AG04449 (cell line): ENCODE measurements at regions not wholly inside any gene's neighbourhood (a gene's known extent, or its start where the extent isn't known, plus 50 kb on each side); places are given as distances from the start of the nearest gene placed in this dataset.

Experiments
- CTCF ChIA-PET: fragments of 350-600 bp; formaldehyde crosslinking; extraction: SDS; loops from one replicate; lab custom pipeline; 2021; ENCODE audit warnings: antibody characterized with exemption; lab: Yijun Ruan, JAX
- POLR2A ChIA-PET: fragments of 400-600, 350-600 bp; formaldehyde crosslinking; extraction: SDS; loops from one replicate; lab custom pipeline; 2020; ENCODE audit warnings: antibody characterized with exemption, inconsistent platforms; lab: Yijun Ruan, JAX
- DNase-seq: peaks from one replicate; pipeline ENCODE4 v3.0.0-alpha.2; 2010; ENCODE audit warnings: low read depth, low spot score
- H3K4me3 ChIP-seq: 2 replicates; pipeline ENCODE4 v1.5.1; 2011; ENCODE audit warnings: low read depth, mild to moderate bottlenecking, control low read depth, low read length
- CTCF ChIP-seq: IDR thresholded peaks from one replicate; pipeline ENCODE4 v1.5.1; 2011; ENCODE audit warnings: mild to moderate bottlenecking, moderate library complexity, low read length, control low read depth, inconsistent platforms; ENCODE audit not compliant: insufficient read depth; ENCODE audit errors: missing control alignments

- CTCF ChIA-PET, result no interaction called here
- DNase-seq, result no peak
- TF ChIP-seq CTCF, result no peak
- POLR2A ChIA-PET, result no interaction called here
- H3K4me3 ChIP-seq, result no peak overlapping the region
Measured at GRCh38 chr20:40893610-40894236, 134.9 kb upstream of the TOP1 start.

DNA sequence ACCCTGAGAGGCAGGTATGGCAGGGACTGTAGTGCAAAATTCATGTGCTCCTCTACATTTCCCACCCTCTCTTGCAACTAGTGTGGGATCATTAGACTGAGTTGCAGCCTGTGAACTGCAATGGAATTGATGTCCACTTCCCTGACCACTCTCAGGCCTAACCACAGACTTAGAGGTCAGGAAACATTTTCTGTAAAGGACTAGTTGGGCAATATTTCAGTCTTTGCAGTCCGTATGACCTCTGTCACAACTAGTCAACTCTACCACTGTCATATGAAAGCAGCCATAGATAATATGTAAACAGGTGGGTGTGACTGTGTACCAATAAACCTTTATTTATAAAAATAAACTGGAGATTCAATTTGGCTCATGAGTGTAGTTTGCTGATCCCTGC, 134.4 kb upstream of the TOP1 start:
- ChIA-PET CTCF (no interaction called here), POLR2A (no interaction called here)
- TF ChIP-seq CTCF, result no peak
- H3K4me3 ChIP-seq, result no peak overlapping the region
- DNase-seq, result no peak

- CTCF ChIA-PET, result no interaction called here
- POLR2A ChIA-PET, result no interaction called here
- no peak for TF ChIP-seq CTCF
- DNase-seq, result no peak
- no peak overlapping the region for H3K4me3 ChIP-seq
Measured at GRCh38 chr20:40895182-40895581, 133.4 kb upstream of the TOP1 start.

DNA sequence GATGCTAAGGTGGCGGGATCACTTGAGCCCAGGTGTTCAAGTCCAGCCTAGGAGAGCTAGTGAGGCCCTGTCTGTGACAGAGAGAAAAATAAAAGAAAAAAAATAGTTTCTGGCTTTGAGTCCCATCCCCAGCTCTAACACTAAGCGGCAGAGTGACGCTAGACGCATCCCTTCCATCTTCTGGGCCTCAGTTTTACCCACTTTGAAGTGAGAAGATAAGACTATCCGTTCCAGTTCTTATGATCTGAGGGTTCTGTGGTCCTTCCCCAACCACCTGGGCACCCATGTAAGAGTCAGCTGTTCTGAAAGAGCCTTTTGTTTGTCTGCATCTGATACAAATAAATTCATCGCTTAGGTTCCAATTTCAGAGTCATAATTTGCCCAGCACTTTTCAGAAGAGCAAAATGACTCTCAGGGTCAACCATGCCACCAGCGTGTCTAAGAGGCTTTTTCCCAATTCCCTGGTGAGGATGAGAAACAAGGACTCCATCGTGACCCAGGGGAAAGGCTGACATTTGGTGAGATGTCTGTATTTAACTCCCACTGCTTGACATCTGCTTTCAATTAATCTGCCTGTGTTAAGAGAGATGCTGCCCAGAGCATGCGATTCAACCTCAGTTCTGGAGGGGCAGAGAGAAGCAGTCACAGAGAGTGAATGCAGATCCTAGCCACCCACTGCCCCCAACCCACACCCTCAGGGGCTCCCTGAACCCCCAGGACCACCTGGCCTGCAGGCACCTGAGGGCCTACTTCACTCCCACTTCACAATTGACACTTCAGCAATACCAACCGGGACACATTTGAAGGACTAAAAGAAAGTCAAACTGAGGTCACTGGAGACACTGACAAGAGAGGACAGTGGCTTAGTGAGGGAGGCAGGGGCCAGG, 131.6 kb upstream of the TOP1 start:
- no peak for TF ChIP-seq CTCF
- DNase-seq, result peak; percentile 1

DNA sequence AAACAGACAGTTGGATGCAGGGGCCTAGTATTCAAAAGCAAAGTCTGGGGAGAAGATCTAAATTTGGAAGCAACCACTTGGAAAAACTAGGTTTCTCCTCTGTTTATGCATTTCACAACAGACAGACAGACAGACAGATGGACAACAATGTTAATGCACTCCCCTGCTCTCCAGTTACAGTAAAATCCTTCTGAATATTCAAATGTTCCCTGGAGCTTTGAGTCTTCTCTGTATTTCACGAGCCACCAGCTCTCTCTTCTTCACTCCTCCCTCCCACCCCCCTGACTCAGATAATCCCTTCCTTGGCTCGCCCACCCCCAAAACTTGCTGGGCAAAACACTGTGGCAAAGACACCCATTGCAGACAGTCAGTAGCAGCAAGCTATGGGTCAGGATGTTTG, 129.3 kb upstream of the TOP1 start:
- ChIA-PET CTCF (no interaction called here), POLR2A (no interaction called here)
- no peak for DNase-seq

More for the DNA sequence above, 131.6 kb upstream of the TOP1 start:
- ChIA-PET POLR2A (no interaction called here), CTCF (no interaction called here)
- no peak overlapping the region for H3K4me3 ChIP-seq

More for the DNA sequence above, 129.3 kb upstream of the TOP1 start:
- no peak overlapping the region for H3K4me3 ChIP-seq
- no peak for TF ChIP-seq CTCF
